ENCODE measurements at regions not wholly inside any gene's neighbourhood (a gene's known extent, or its start where the extent isn't known, plus 50 kb on each side); places are given as distances from the start of the nearest gene placed in this dataset.
"Not testable (repeated sequence)": the region's sequence is repeated elsewhere in the genome, so short reads cannot be mapped to it uniquely, and the experiment has no call there.

DNA sequence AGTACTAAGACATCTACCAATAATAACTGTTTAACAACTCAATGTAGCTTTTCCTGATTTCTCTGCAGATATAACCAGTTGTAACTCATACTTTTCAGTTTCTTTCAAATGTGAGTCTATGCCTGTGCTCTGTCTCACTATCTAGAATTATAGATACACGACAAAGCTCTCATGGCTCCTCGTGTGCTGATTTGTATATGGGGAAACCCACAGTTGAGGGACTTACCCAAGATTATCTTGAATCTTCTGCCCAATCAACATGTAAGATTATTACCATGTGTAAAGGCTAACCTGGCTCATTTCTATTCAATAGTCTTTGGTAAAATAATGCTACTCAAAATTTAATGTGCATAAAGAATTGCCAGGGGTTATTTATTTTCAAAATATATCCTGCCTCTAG is 554.4 kb downstream of the FBXO15 start:
- DNase-seq (ENCODE audit: low read depth in 4 of 4, low spot score in 3 of 4), result no peak

DNA sequence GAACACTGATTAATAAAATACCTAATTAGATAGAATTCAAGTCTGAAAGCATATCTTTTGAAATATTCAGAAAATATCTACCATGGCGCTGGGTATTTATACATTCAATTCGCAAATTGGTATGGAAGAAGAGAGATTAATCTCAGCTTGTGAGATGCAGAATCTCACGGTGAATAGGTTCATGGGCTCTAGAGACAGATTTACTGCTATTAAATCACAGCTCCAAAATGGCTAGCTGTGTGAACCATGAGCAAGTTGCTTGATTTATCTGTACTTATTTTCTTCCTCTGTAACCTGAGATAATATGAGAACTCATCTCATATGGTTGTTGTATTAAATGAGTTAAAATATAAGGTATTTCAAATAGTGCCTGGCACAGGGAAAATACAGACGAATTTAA is 556.7 kb downstream of the FBXO15 start:
- DNase-seq (ENCODE audit: low read depth in 4 of 4, low spot score in 3 of 4), result no peak

DNA sequence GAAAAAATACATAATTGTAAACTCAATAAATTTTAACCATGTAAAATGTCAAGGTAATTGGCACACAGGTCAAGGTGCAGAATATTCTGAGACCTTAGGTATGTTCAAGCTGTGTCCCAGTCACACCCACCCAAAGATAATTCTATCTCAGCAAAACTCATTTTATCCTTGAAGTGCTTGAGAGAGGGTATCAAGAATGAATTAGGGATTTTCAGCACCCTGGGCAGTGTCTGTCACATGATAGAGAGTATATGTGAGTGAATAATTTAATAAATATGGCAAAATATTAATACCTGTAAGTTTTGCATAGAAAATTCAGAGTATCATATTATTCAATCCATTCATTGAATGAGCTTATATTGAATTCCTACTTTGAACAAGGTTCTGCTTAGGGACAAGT is 567.9 kb downstream of the FBXO15 start:
- no peak for DNase-seq (ENCODE audit: low read depth in 4 of 4, low spot score in 3 of 4)

DNA sequence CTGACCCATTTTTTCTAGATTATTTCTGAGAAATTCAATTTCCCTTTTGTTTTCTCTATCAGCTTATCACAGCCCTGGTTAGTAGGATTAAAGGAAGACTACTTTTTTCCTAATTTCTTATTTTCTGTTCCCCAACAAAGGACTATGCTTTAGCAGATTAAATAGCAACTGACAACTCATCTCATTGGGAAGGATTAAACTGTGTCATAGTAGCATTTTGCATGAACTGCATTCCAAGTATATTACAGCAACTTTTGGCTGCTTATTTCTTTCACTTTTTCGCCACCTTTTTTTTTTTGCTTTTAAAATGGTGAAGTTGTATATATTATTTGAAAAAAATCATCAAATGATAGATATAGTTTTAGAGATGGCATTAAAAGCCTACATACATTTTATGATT is 570.3 kb downstream of the FBXO15 start:
- DNase-seq (ENCODE audit: low read depth in 4 of 4, low spot score in 3 of 4), result no peak

DNA sequence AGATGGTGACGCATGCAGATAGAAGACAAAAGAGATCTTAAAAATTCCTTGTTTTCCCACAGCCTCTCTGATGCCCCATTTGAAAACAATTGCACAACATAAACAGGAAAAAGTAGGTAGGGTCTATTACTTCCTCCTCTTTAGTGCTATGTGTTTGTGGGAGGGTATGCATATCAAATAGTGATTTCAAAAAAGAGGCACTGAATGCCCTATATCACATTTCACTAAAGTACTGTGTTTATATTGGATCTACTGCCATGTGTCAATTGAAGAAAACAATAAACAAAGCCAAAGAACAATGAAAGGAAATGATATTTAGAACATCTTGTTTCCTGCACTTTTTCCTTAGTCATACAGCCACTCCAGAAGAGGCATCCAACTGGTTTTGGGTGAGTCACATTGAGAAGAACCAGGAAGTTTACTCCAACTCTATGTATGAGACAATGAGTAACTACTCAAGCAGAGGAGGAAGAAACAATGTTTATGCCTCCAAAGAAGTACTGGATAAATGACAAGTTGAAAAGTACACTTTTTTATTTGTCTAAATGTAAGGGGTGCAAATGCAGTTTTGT is 583.6 kb downstream of the FBXO15 start:
- DNase-seq (ENCODE audit: low read depth in 4 of 4, low spot score in 3 of 4), result no peak

DNA sequence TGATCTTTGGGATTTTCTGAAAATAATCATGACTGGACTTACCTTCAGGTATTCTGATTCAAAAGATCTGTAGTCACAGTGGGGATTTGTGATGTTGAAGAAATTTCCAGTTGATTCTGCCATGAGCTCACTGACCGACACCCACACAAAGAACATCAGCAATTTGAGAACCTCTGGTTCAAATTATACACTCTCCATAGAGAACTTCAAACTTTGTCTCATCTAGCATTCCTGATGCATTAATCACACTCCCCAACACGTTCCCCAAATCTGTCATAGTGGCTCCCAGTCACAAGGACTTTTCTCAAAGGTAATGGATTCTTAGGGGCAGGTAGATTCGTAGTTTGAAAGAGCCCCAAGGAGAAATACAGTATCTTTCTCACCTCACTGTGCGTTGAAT is 584.3 kb downstream of the FBXO15 start:
- no peak for DNase-seq (ENCODE audit: low read depth in 4 of 4, low spot score in 3 of 4)

DNA sequence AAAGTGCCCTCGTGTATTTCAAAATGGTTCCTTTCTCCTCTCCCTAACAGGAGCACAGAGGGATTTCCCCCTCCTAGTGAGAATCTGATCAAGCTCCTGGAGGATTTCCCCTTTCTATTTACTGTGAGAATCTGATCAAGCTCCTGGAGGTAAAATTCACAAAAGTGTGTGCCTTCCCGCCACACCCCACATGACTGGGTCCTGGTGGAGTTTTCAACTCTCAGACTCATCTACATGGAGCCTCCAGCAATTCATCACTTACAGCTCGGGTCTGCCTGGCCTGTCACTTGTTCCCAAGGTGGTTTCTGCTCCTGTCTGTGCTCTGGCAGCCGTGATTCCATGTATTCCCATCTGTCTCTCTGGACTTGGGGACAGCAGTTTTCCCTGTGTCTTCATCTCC is 590.7 kb downstream of the FBXO15 start:
- no peak for DNase-seq (ENCODE audit: low read depth in 4 of 4, low spot score in 3 of 4)

DNA sequence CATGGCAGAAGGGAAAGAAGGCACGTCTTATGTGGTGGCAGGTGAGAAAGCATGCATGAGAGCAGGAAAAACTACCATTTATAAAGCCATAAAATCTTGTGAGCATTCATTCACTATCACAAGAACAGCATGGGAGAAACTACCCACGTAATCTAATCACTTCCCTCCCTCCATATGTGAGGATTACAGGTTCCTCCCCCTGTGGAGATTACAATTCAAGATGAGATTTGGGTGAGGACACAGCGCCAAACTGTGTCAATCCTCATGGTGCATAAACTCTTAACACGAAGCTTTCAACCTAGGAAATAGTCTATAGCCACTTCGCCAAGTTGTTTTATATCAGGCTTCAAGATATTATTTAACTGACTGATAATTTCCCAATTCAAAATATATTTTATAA is 595.5 kb downstream of the FBXO15 start:
- DNase-seq (ENCODE audit: low read depth in 4 of 4, low spot score in 3 of 4), result no peak

DNA sequence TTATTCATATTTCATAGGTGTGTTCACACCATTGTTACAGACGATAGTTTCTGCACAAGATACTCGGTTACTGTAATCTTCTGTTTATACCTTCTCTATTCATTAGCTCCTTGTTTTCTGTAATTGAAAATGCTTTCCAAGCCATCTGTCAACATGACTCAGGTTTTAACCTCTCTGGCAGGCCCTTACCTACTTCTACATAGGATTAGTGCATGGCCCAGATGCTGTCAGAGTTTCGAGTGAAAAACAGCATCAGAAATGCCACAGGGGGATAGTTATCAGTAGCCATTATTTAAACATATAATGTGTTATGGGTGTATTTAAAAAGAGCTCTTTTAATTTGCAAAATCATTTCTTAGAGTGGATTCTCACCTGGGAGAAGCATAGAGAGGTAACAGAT is 596.4 kb downstream of the FBXO15 start:
- no peak for DNase-seq (ENCODE audit: low read depth in 4 of 4, low spot score in 3 of 4)

DNA sequence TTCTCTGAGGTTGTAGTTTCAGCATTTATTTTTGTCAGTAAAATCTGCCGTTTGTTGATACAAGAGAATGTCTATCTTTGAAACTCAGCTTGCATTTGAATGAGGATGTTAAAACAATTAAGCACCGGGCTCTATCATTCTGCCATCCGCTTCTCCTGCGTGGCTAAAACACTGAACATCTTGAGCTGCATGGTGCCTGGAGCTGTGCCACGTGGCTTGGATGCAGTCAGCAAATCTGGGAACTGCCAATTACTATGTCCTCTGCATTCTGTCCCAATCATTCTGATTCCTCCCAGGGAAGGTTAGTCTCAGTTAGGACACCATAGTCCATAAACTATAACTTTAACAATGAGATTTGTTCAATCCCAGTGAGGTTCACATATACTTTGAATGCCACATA is 598.4 kb downstream of the FBXO15 start:
- DNase-seq (ENCODE audit: low read depth in 4 of 4, low spot score in 3 of 4), result no peak

DNA sequence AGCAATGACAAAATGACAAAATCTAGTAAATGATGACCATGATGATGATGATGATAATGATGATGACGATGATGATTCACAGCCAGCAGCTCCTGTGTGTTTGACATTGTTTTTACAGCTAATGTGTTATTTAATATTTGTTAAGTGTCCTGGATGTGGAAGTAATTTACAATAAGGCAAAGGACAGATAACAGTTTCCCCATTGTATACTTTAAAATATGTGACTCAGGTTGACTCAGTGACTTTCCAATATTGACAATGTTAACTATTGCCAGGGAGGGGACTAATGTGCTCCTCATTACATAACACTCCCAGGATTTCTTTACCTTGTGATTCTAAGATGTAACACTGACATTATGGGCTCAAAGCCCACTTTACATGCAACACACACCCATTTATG is 602.2 kb downstream of the FBXO15 start:
- DNase-seq (ENCODE audit: low read depth in 4 of 4, low spot score in 3 of 4), result no peak

DNA sequence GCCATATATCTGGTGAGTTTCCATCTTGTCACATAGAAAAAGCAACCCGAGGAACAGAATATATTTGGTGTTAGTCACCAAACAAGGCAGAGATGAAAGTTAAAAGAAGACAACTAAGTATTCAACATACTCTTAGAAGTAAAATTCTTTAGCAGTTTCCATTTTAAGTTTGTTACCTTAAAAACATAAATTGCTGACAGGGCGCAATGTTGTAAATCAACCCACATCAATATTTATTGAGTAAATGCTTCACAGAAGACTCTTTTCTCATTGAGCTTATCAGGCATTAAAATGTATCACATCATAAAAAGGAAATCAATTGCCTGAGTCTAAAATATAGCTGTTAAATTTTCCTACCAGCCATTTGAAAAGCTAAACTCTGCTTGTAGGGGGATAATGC is 603.0 kb downstream of the FBXO15 start:
- no peak for DNase-seq (ENCODE audit: low read depth in 4 of 4, low spot score in 3 of 4)

DNA sequence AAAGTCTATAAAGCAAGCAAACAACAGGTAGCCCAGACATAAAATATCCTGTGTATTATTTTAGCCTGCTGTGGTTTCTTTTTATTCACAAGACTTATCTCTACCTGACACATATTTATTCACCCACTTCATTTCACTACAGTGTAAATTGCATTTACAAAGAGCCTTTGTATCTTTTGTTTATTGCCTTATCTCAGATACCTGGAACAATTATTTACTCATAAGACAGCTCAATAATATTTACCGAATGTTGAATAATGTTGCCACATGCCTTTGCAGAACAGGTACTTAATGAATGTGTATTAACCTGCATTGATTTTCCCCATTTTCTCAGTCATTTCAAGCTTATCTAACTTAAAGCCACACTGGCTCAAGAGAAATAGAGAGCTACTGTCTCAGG is 603.6 kb downstream of the FBXO15 start:
- DNase-seq (ENCODE audit: low read depth in 4 of 4, low spot score in 3 of 4), result no peak

DNA sequence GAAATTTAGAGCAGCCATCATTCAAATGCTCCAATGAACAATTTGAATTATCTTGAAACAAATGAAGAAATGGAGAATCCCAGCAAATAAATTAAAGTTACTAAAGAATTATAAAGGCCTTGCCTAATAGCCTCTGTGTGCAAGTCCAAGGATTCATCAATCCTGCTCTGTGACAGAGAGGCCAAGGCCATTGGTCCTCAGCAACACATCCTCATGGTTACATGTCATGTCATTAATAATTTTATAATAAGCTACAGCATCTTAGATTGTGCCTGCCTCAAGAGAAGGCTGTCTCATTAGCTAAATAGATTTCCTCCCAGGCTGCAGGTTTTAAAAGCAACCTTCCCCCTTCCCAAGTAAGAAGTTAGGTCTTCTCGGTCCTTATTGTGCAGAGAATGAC is 611.6 kb downstream of the FBXO15 start:
- no peak for DNase-seq (ENCODE audit: low read depth in 4 of 4, low spot score in 3 of 4)

DNA sequence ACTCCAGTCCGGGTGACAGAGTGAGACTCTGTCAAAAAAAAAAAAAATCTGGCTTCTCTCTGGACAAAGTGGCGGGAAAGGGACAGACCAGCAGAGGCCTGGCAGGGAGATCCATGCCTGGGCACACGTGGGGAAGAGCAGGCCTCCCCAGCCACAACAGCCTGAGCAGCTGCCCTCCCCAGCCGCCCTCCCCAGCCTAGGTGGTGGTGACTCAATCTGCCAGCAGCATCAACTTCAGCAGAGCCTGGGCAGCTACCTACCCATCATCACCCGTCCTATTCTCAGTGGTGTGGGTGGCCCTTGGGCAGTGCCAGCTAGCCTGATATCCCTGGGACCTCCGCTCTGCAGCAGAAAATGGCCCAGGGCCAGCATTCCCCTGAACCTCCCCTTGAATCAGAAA is 612.4 kb downstream of the FBXO15 start:
- no peak for DNase-seq (ENCODE audit: low read depth in 4 of 4, low spot score in 3 of 4)

DNA sequence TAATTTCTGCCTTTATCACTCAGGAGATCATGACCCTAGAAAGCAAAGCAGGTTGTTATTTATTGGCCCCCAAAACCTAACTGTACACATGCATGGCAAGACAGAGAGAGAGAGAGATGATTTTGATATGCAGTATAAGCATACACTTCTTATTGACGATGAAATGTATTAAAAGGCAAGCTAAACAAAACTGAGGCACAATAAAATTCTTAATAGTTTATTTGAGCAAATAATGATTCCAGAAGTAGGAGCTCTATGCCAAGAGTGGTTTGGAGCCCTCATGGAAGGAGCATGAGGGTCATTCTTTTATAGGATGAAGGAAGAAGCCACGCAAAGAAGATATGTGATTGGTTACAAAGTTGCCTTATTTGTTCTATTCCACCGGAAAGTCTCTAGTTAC is 616.0 kb downstream of the FBXO15 start:
- no peak for DNase-seq (ENCODE audit: low read depth in 4 of 4, low spot score in 3 of 4)

DNA sequence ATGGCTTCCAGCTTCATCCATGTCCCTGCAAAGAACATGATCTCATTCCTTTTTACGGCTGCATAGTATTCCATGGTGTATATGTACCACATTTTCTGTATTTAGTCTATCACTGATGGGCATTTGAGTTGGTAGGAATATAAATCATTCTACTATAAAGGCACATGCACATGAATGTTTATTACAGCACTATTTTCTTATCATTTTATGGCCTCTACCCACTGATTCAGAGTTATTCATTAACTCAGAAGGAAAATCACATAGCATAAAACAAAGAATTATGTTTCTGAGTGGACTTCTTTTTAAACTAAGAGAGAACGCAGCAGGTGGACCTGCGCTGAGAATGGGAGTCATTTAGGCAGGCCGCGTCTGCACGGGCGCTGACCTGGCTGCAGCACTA is 619.6 kb downstream of the FBXO15 start:
- no peak for DNase-seq (ENCODE audit: low read depth in 4 of 4, low spot score in 3 of 4)

DNA sequence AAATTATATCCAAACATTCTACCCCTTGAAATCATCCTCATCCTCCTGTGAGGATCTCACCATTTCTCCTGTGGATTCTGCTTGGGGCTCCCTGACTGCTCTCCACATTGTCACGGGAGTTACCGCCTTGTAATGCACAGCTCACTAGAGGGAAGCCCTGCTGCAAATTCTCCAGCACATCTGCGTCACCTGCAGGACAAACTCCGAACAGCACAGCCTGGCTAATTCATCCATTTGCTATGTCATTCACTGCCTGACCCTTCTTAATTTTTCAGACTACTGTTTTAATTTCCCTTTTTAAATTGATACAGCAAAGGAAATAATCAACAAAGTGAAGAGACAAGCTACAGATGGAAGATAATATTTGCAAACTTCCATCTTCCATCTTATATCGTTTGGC is 627.4 kb downstream of the FBXO15 start:
- DNase-seq (ENCODE audit: low read depth in 4 of 4, low spot score in 3 of 4), result no peak

DNA sequence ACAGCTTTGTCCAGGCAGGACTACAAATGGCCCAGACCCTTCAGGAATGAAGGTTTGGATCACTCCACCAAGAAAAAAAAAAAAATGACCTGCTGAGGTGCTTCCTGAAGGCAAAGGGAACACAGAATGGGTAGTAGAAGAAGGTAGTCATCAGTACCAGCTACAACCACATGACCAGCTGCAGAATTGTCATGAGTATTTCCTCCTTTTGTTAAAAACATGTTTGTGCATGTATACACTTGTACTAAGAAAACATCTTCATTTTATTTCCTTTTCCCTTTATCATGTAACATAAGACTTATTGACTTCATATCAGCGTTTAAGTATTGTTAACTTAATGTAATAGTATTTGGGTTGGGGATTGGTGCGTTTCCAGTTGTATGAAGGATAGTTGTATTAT is 631.6 kb downstream of the FBXO15 start:
- DNase-seq (ENCODE audit: low read depth in 4 of 4, low spot score in 3 of 4), result not testable (repeated sequence)

DNA sequence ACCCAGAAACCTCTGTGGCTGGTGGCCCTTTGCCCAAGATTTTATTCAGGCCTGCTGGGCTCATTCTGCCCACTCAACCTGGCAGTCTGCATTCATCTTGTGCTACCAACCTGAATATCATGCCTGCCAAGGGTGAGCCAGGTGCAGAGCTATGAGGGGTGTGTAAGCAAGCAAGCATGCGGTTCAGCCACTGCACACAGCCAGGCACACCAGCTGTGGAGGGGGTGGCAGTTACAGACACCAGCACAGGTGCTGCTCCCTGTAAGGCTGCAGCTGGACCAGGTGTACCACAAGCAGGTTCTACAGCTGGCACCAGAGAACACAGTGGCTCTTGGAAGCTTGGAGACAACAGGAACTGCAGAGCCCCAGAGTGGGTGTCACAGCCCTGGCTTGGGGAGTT is 633.2 kb downstream of the FBXO15 start:
- DNase-seq (ENCODE audit: low read depth in 4 of 4, low spot score in 3 of 4), result no peak

DNA sequence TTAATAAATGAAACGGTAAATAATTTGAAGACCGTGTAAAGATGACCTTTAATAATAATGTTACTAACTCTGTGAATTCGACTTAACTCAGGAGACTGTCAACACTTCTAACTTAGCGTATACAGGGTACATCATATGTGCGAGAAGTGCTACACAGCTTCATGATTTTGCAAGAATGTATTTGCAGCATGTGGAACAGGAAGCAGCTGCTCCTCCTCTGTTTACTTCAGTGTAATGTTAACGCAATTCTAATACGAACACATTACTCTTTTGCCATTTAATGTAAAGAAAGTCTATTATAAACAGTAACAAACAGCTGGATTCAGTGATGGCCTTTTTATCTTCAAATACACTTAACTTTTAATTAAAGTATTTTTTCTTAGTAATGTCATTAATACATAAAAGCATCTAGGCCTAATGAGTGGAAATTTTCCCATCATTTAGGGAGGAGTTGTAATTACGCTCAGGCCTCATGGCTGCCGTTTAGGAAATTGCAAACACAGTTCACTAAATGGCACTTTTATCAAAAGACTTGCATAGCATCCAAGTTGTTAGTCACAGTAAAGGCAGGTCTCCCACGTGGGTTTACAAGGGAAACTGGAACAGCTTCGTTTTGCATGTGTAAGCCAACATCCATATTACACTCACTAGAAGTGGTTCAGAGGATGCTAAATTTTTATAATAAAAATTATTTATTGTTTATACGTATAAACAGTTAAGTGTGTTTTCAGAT is 635.7 kb downstream of the FBXO15 start:
- peak in 1 of 4 donors; percentile 1 for DNase-seq (ENCODE audit: low read depth in 4 of 4, low spot score in 3 of 4)

DNA sequence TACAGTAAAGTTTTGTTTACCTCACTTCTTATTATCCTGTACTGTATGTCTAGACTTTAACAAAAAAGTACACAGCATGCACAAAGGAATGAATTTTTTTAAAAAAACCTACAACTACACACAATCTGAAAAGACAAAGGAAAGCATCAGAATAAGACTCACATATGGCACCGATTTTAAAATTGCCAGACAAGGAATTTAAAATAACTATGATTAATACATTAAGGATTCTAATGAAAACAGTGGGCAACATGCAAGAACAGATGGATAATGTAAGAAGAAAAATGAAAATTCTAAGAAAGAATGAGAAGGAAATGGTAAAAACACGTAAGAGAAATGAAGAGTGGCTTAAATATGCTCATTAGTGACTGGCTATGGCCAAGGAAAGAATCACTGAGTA is 638.2 kb downstream of the FBXO15 start:
- DNase-seq (ENCODE audit: low read depth in 4 of 4, low spot score in 3 of 4), result no peak

DNA sequence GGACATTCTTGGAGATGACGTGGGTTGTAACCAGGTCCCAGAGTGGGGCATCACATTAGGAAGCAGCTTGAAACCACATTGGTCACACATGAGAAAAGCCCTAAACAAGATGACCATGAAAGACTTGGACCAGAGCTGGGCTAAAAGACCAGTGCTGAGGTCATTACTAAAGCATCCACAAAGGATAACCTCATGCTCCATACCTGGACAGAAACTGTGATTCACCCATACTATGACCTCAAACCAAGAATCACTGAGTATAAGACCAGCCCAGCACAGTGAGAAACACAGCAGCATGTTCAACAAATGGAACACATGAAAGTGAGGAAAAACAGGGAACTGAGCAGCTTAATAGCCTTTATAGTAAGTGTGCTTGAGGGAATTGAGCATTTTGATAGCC is 635.5 kb upstream of the NETO1 start:
- DNase-seq (ENCODE audit: low read depth in 4 of 4, low spot score in 3 of 4), result no peak

Measured in right renal pelvis (tissue), 4 donors.